Lower leg skin (tissue), 3 donors: ENCODE measurements at regions not wholly inside any gene's neighbourhood (a gene's known extent, or its start where the extent isn't known, plus 50 kb on each side); places are given as distances from the start of the nearest gene placed in this dataset.

Source experiments
- POLR2A ChIP-seq, 2 donors: fragments of 450-650 bp; IDR thresholded peaks; one replicate each; pipeline ENCODE4 v1.6.1; 2016 to 2017; ENCODE audit warnings: antibody characterized with exemption in 2 of 2, mild to moderate bottlenecking in 1 of 2, moderate library complexity in 1 of 2
- TF ChIP-seq, protein P1 (sequence below), 3 donors: fragments of 450-650 bp; IDR thresholded peaks; one replicate each; pipeline ENCODE4 v1.5.1; 2016; ENCODE audit warnings: antibody characterized with exemption in 3 of 3, mild to moderate bottlenecking in 3 of 3, moderate library complexity in 2 of 3

DNA sequence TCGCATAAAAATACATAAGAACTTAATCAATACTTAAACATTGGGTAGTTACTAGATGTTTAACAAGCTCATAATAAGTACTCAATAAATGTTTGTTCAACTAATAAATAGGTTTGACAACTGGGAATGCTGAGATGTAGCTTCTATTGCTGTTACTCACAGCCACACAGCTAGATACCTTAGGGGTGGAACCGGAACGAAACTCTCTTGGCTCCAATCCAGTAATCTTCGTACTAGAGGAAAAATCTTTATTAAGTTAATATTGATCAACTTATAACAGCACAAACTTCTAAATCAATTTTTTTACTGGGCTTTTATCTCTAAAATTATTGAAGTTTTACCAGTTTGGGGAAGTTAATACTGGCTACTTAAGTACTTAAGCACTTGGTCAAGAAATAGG is 247.8 kb downstream of the PAX3 start:
- TF ChIP-seq, protein P1, sequence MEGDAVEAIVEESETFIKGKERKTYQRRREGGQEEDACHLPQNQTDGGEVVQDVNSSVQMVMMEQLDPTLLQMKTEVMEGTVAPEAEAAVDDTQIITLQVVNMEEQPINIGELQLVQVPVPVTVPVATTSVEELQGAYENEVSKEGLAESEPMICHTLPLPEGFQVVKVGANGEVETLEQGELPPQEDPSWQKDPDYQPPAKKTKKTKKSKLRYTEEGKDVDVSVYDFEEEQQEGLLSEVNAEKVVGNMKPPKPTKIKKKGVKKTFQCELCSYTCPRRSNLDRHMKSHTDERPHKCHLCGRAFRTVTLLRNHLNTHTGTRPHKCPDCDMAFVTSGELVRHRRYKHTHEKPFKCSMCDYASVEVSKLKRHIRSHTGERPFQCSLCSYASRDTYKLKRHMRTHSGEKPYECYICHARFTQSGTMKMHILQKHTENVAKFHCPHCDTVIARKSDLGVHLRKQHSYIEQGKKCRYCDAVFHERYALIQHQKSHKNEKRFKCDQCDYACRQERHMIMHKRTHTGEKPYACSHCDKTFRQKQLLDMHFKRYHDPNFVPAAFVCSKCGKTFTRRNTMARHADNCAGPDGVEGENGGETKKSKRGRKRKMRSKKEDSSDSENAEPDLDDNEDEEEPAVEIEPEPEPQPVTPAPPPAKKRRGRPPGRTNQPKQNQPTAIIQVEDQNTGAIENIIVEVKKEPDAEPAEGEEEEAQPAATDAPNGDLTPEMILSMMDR (IDR thresholded peaks at IDR 0.05), result no peak
- no peak for TF ChIP-seq POLR2A (IDR thresholded peaks at IDR 0.05)
